Sciatic nerve (tissue), 2 donors: ENCODE measurements at regions not wholly inside any gene's neighbourhood (a gene's known extent, or its start where the extent isn't known, plus 50 kb on each side); places are given as distances from the start of the nearest gene placed in this dataset.
"Not testable (repeated sequence)": the region's sequence is repeated elsewhere in the genome, so short reads cannot be mapped to it uniquely, and the experiment has no call there.

Source experiments
- ATAC-seq: fragments of 200-7000 bp; cut with Tn5 transposase; one replicate; pipeline ENCODE4 v1.9.1; 2020; ENCODE audit warnings: mild to moderate bottlenecking, moderate library complexity
- DNase-seq: peaks from one replicate; pipeline ENCODE4 v3.0.0-alpha.2; 2020; ENCODE audit warnings: low spot score
- intact Hi-C: fragments of 100-400 bp; cut with DNase I; formaldehyde crosslinking; loops from one replicate; pipeline ENCODE4 v1.14.2; 2022
- donor health status: DM: no; HTN: no; CAD: no.
- donor health status: DM: no; HTN: no; CAD: no.

- peak; percentile 55 for ATAC-seq
- intact Hi-C loops, DNase-seq: not testable (repeated sequence)
These were observed 63.8 kb downstream of the CLEC18A start for GRCh38 chr16:70014915-70015314.

GRCh38 chr16:70016751-70017150 is 65.6 kb downstream of the CLEC18A start:
- ATAC-seq, DNase-seq, intact Hi-C loops: not testable (repeated sequence)

- ATAC-seq (no peak), DNase-seq (no peak)
- intact Hi-C loops: no loop called here
These were observed 67.1 kb downstream of the CLEC18A start for GRCh38 chr16:70018254-70018653.

GRCh38 chr16:70023207-70023606 is 72.1 kb downstream of the CLEC18A start:
- intact Hi-C loops, DNase-seq: not testable (repeated sequence)
- peak; percentile 64 for ATAC-seq

- intact Hi-C loops, ATAC-seq: not testable (repeated sequence)
These were observed 72.8 kb downstream of the CLEC18A start for GRCh38 chr16:70023956-70024355.

GRCh38 chr16:70026165-70026854 is 75.2 kb downstream of the CLEC18A start:
- intact Hi-C loops, DNase-seq: not testable (repeated sequence)
- peak; percentile 83 for ATAC-seq

More at GRCh38 chr16:70023956-70024355, 72.8 kb downstream of the CLEC18A start:
- not testable (repeated sequence) for DNase-seq

GRCh38 chr16:70032906-70033305 is 81.2 kb upstream of the PDPR start:
- DNase-seq, intact Hi-C loops: not testable (repeated sequence)

GRCh38 chr16:70037913-70038312 is 76.2 kb upstream of the PDPR start:
- DNase-seq, ATAC-seq, intact Hi-C loops: not testable (repeated sequence)

More at GRCh38 chr16:70032906-70033305, 81.2 kb upstream of the PDPR start:
- not testable (repeated sequence) for ATAC-seq

- intact Hi-C loops, DNase-seq, ATAC-seq: not testable (repeated sequence)
These were observed 73.6 kb upstream of the PDPR start for GRCh38 chr16:70040554-70040953.

GRCh38 chr16:70043538-70044067 is 70.5 kb upstream of the PDPR start:
- intact Hi-C loops, DNase-seq: not testable (repeated sequence)
- peak; percentile 34 for ATAC-seq

- intact Hi-C loops, DNase-seq, ATAC-seq: not testable (repeated sequence)
These were observed 67.6 kb upstream of the PDPR start for GRCh38 chr16:70046560-70046959.

GRCh38 chr16:70048083-70048482 is 66.0 kb upstream of the PDPR start:
- intact Hi-C loops, DNase-seq, ATAC-seq: not testable (repeated sequence)

- intact Hi-C loops, DNase-seq, ATAC-seq: not testable (repeated sequence)
These were observed 56.1 kb upstream of the PDPR start for GRCh38 chr16:70058056-70058455.

- DNase-seq, intact Hi-C loops, ATAC-seq: not testable (repeated sequence)
These were observed 54.7 kb upstream of the PDPR start for GRCh38 chr16:70059429-70059828.

GRCh38 chr16:70060521-70061027 is 53.6 kb upstream of the PDPR start:
- DNase-seq, intact Hi-C loops, ATAC-seq: not testable (repeated sequence)

- ATAC-seq, DNase-seq, intact Hi-C loops: not testable (repeated sequence)
These were observed 52.4 kb upstream of the PDPR start for GRCh38 chr16:70061671-70062218.

- intact Hi-C loops, DNase-seq, ATAC-seq: not testable (repeated sequence)
These were observed 51.2 kb upstream of the PDPR start for GRCh38 chr16:70062947-70063346.
